ENCODE measurements at regions not wholly inside any gene's neighbourhood (a gene's known extent, or its start where the extent isn't known, plus 50 kb on each side); places are given as distances from the start of the nearest gene placed in this dataset.
"Not testable (repeated sequence)": the region's sequence is repeated elsewhere in the genome, so short reads cannot be mapped to it uniquely, and the experiment has no call there.

DNA sequence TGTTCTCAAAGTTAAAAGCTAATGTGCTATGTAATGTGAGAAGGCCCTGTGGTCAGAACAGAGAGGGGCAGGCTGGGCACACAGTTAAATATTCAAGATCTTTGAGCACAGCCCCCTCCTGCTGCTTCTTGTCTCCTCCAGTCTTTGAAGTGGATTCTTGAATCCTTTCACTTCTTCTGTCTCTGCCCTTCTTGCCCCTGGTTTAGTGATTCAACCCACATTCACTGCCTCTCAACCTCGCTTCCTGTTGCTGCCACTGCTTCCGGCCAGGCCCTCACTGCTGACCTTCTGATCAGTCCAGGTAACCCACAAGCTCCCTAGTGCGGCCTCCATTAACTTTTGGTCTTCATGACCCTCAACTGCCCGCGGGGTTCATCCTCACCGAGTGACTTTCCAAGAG is 417.3 kb upstream of the NOX3 start:
- no peaks in the 10 kb centered on the region for H3K4me1 ChIP-seq
- no peak overlapping the region for H2AFZ ChIP-seq
- no peak overlapping the region for H3K4me2 ChIP-seq (ENCODE audit: low read length)
- H3K79me2 ChIP-seq, result no peaks in the 10 kb centered on the region
- H3K36me3 ChIP-seq (ENCODE audit: control insufficient read depth, insufficient read depth, low read length), result no peaks in the 10 kb centered on the region
- TF ChIP-seq, protein P1, sequence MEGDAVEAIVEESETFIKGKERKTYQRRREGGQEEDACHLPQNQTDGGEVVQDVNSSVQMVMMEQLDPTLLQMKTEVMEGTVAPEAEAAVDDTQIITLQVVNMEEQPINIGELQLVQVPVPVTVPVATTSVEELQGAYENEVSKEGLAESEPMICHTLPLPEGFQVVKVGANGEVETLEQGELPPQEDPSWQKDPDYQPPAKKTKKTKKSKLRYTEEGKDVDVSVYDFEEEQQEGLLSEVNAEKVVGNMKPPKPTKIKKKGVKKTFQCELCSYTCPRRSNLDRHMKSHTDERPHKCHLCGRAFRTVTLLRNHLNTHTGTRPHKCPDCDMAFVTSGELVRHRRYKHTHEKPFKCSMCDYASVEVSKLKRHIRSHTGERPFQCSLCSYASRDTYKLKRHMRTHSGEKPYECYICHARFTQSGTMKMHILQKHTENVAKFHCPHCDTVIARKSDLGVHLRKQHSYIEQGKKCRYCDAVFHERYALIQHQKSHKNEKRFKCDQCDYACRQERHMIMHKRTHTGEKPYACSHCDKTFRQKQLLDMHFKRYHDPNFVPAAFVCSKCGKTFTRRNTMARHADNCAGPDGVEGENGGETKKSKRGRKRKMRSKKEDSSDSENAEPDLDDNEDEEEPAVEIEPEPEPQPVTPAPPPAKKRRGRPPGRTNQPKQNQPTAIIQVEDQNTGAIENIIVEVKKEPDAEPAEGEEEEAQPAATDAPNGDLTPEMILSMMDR (IDR thresholded peaks at IDR 0.05), result no peak
- H3K4me3 ChIP-seq (ENCODE audit: low read depth, low read length), result no peak overlapping the region
- no peak overlapping the region for H3K9ac ChIP-seq
- H3K27ac ChIP-seq, result no peak overlapping the region
- H3K9me3 ChIP-seq (ENCODE audit: control insufficient read depth, low read length), result no peaks in the 10 kb centered on the region
- no peaks in the 10 kb centered on the region for H3K27me3 ChIP-seq (ENCODE audit: control insufficient read depth, insufficient read depth, low read length)

DNA sequence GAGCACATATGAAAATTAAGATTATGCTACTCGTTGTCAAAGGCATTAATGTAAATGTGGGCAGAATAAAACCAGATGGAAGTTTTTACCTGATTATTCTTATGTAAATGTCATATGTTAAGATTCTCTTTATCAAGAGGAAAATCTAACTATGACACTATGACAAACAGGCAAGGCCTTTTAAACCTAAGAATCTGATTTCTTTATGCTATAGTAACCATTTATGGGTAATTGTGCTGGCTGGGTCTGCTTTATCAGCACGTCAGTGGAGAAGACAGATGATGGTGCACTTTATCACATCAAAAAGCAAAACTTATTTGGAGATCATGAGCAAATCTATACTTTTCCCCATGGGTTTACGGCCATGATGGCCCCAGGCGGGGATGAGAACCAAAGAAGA is 412.0 kb upstream of the NOX3 start:
- H3K9ac ChIP-seq, result no peak overlapping the region
- H3K4me2 ChIP-seq (ENCODE audit: low read length), result no peak overlapping the region
- no peak overlapping the region for H3K4me3 ChIP-seq (ENCODE audit: low read depth, low read length)
- H2AFZ ChIP-seq, result no peak overlapping the region
- no peaks in the 10 kb centered on the region for H3K4me1 ChIP-seq
- H3K79me2 ChIP-seq, result no peaks in the 10 kb centered on the region
- TF ChIP-seq, protein P1 (IDR thresholded peaks at IDR 0.05), result no peak
- no peak overlapping the region for H3K27ac ChIP-seq
- no peaks in the 10 kb centered on the region for H3K9me3 ChIP-seq (ENCODE audit: control insufficient read depth, low read length)
- no peaks in the 10 kb centered on the region for H3K36me3 ChIP-seq (ENCODE audit: control insufficient read depth, insufficient read depth, low read length)
- H3K27me3 ChIP-seq (ENCODE audit: control insufficient read depth, insufficient read depth, low read length), result no peaks in the 10 kb centered on the region

DNA sequence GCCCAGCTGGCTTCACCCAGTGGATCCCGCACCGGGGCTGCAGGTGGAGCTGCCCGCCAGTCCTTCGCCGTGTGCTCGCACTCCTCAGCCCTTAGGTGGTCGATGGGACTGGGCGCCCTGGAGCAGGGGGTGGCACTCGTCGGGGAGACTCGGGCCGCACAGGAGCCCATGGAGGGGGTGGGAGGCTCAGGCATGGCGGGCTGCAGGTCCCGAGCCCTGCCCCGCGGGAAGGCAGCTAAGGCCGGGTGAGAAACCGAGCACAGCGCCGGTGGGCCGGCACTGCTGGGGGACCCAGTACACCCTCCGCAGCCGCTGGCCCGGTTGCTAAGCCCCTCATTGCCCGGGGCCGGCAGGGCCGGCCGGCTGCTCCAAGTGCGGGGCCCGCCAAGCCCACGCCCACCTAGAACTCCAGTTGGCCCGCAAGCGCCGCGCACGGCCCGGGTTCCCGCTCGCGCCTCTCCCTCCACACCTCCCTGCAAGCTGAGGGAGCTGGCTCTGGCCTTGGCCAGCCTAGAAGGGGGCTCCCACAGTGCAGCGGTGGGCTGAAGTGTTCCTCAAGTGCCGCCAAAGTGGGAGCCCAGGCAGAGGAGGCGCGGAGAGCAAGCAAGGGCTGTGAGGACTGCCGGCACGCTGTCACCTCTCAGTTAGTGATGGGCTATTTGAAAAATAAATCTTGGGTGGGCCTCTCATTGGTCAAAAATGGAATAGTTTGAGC is 411.2 kb upstream of the NOX3 start:
- not testable (repeated sequence) for H3K79me2 ChIP-seq; H3K4me3 ChIP-seq (ENCODE audit: low read depth, low read length); H3K4me1 ChIP-seq; H3K9ac ChIP-seq; H3K9me3 ChIP-seq (ENCODE audit: control insufficient read depth, low read length); H3K4me2 ChIP-seq (ENCODE audit: low read length); H3K36me3 ChIP-seq (ENCODE audit: control insufficient read depth, insufficient read depth, low read length); H3K27me3 ChIP-seq (ENCODE audit: control insufficient read depth, insufficient read depth, low read length); H3K27ac ChIP-seq; H2AFZ ChIP-seq

DNA sequence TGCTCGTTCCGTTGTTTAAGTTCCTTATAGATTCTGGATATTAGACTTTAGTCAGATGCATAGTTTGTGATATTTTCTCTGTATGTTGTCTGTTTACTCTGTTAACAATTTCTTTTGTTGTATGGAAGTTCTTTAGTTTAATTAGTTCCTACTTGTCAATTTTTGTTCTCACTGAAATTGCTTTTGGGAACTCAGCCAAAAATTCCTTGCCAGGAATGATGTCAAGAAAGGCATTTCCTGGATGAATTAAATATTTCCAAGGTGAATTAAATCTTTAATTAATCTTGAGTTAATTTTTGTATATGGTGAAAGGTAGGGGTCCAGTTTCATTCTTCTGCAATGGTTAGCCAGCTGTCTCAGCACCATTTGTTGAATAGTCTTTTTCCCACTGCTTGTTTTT is 406.2 kb upstream of the NOX3 start:
- Histone ChIP-seq H3K4me3 (ENCODE audit: low read depth, low read length) (no peak overlapping the region), H3K79me2 (no peaks in the 10 kb centered on the region), H3K9me3 (ENCODE audit: control insufficient read depth, low read length) (no peaks in the 10 kb centered on the region), H2AFZ (no peak overlapping the region), H3K4me1 (no peaks in the 10 kb centered on the region), H3K4me2 (ENCODE audit: low read length) (no peak overlapping the region), H3K9ac (no peak overlapping the region), H3K27ac (no peak overlapping the region), H3K36me3 (ENCODE audit: control insufficient read depth, insufficient read depth, low read length) (no peaks in the 10 kb centered on the region), H3K27me3 (ENCODE audit: control insufficient read depth, insufficient read depth, low read length) (no peaks in the 10 kb centered on the region)
- TF ChIP-seq, protein P1 (IDR thresholded peaks at IDR 0.05), result no peak

DNA sequence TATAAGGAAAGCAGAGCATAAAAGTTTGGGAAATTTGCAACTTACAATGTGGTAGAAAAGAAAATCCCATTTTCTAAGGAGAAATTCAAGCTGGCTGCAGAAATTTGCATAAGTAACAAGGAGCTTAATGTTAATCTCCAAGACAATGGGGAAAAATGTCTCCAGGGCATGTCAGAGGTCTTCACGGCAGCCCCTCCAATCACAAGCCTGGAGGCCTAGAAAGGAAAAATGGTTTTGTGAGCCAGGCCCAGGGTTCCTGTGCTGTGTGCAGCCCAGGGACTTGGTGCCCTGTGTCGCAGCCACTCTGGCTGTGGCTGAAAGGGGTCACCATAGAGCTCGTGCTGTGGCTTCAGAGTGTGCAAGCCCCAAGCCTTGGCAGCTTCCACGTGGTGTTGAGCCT is 403.3 kb upstream of the NOX3 start:
- not testable (repeated sequence) for H3K36me3 ChIP-seq (ENCODE audit: control insufficient read depth, insufficient read depth, low read length); H3K4me3 ChIP-seq (ENCODE audit: low read depth, low read length); H2AFZ ChIP-seq; H3K4me2 ChIP-seq (ENCODE audit: low read length); H3K27me3 ChIP-seq (ENCODE audit: control insufficient read depth, insufficient read depth, low read length); H3K4me1 ChIP-seq; H3K27ac ChIP-seq; H3K9me3 ChIP-seq (ENCODE audit: control insufficient read depth, low read length); H3K79me2 ChIP-seq; H3K9ac ChIP-seq

DNA sequence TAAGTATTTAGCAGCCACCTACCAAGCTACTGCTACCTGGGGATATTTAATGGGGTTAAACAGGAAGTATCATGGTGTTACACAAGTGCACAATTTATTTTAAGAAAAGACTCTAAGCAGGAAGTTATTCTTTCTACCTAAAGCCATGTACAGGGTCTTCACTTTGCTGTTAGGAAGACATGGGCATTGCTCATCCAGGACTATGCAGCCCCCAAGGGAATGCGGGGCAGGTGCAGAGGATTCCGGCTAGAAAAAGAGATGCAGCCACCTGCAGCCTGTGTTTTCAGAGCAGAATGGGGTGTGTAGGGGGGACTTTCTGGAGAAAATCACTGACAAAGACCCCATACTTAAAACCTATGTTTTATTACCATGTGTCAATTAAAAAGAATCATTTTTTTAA is 399.1 kb upstream of the NOX3 start:
- H3K4me2 ChIP-seq (ENCODE audit: low read length), result no peak overlapping the region
- H3K4me1 ChIP-seq, result no peaks in the 10 kb centered on the region
- H3K27me3 ChIP-seq (ENCODE audit: control insufficient read depth, insufficient read depth, low read length), result no peaks in the 10 kb centered on the region
- no peaks in the 10 kb centered on the region for H3K79me2 ChIP-seq
- no peak overlapping the region for H3K9ac ChIP-seq
- H2AFZ ChIP-seq, result no peak overlapping the region
- H3K9me3 ChIP-seq (ENCODE audit: control insufficient read depth, low read length), result no peaks in the 10 kb centered on the region
- no peak overlapping the region for H3K4me3 ChIP-seq (ENCODE audit: low read depth, low read length)
- H3K36me3 ChIP-seq (ENCODE audit: control insufficient read depth, insufficient read depth, low read length), result no peaks in the 10 kb centered on the region
- TF ChIP-seq, protein P1 (IDR thresholded peaks at IDR 0.05), result no peak
- H3K27ac ChIP-seq, result no peak overlapping the region
